ENCODE measurements at regions not wholly inside any gene's neighbourhood (a gene's known extent, or its start where the extent isn't known, plus 50 kb on each side); places are given as distances from the start of the nearest gene placed in this dataset.

DNA sequence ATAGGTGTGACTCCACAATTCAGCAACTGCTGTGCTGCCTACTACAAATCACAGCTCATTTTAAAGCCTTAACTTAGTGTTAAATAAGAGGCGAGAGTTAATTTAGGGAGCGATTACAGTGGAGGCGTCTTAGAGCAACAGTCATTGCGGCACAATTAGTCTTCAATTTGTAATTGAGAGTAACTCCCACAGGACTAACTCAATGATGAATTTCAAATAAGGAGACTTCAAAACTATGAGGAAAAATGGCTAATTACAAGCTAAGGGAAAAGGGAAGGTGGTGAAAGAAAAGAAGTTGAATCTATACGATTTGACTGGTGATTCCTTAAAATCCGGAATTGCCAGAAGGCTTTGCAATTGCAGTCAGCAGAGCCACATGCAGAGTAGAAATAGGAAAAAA is 63.7 kb upstream of the FOXB1 start:
- no peaks in the 10 kb centered on the region for H3K9me3 ChIP-seq
- H3K27ac ChIP-seq = no peak overlapping the region
- in situ Hi-C loops (cut with MboI; ENCODE audit: low pct_ligation_motif_present in 1 of 4, low pct_unique_long_range_greater_than_20kb in 1 of 4, low sequenced_read_pairs in 3 of 4) (no loop called here), intact Hi-C loops (cut with DNase I; ENCODE audit: low total_unique reads) (no loop called here)
- no peak overlapping the region for H3K4me3 ChIP-seq
- H3K4me1 ChIP-seq = no peaks in the 10 kb centered on the region
- H3K36me3 ChIP-seq = no peaks in the 10 kb centered on the region
- DNase-seq = no peak
- TF ChIP-seq, protein P1, sequence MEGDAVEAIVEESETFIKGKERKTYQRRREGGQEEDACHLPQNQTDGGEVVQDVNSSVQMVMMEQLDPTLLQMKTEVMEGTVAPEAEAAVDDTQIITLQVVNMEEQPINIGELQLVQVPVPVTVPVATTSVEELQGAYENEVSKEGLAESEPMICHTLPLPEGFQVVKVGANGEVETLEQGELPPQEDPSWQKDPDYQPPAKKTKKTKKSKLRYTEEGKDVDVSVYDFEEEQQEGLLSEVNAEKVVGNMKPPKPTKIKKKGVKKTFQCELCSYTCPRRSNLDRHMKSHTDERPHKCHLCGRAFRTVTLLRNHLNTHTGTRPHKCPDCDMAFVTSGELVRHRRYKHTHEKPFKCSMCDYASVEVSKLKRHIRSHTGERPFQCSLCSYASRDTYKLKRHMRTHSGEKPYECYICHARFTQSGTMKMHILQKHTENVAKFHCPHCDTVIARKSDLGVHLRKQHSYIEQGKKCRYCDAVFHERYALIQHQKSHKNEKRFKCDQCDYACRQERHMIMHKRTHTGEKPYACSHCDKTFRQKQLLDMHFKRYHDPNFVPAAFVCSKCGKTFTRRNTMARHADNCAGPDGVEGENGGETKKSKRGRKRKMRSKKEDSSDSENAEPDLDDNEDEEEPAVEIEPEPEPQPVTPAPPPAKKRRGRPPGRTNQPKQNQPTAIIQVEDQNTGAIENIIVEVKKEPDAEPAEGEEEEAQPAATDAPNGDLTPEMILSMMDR (IDR thresholded peaks at IDR 0.05) = no peak
- TF ChIP-seq EP300 (IDR thresholded peaks at IDR 0.05; ENCODE audit: low read depth) (no peak), POLR2AphosphoS5 (IDR thresholded peaks at IDR 0.05) (no peak), POLR2A (IDR thresholded peaks at IDR 0.05) (no peak)
- H3K27me3 ChIP-seq = peaks cover 11% of the 10 kb centered on the region
- 86 to 89% methylated on average over 6 of the region's 6 CpGs for WGBS, 2 donors (ENCODE audit: low coverage in 1 of 2)

DNA sequence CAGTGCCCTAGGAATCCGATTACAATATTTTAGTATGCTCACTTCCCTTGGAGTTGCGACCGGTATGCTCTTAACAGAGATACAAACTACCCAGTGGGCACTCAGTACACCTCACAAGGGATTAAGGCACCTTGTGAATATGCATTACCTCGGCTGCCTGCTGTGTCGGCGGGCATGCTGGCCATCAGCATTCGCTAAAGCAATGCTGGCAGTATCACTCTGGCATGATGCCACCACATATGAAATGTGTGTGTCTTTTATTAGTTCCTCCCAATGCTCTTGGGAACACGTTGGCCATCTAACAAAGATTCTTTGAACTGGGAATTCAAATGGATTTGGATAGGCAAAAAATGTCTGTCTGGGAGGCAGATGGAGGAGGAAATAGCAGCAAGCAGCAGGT is 67.4 kb upstream of the FOXB1 start:
- intact Hi-C loops (cut with DNase I; ENCODE audit: low total_unique reads) (no loop called here), in situ Hi-C loops (cut with MboI; ENCODE audit: low pct_ligation_motif_present in 1 of 4, low pct_unique_long_range_greater_than_20kb in 1 of 4, low sequenced_read_pairs in 3 of 4) (no loop called here)
- peaks cover 11% of the 10 kb centered on the region for H3K27me3 ChIP-seq
- DNase-seq = no peak
- no peaks in the 10 kb centered on the region for H3K36me3 ChIP-seq
- TF ChIP-seq EP300 (IDR thresholded peaks at IDR 0.05; ENCODE audit: low read depth) = no peak
- no peak for TF ChIP-seq POLR2AphosphoS5 (IDR thresholded peaks at IDR 0.05)
- TF ChIP-seq POLR2A (IDR thresholded peaks at IDR 0.05) = no peak
- TF ChIP-seq, protein P1 (IDR thresholded peaks at IDR 0.05) = no peak
- H3K4me3 ChIP-seq = no peak overlapping the region
- H3K27ac ChIP-seq = no peak overlapping the region
- 58 to 80% methylated on average over 1 to 8 of the region's 8 CpGs for WGBS, 2 donors (ENCODE audit: low coverage in 1 of 2)
- H3K9me3 ChIP-seq = no peaks in the 10 kb centered on the region
- H3K4me1 ChIP-seq = no peaks in the 10 kb centered on the region

- H3K9me3 ChIP-seq = no peaks in the 10 kb centered on the region
- H3K4me3 ChIP-seq = no peak overlapping the region
- intact Hi-C loops (cut with DNase I; ENCODE audit: low total_unique reads) = no loop called here
- TF ChIP-seq POLR2A (IDR thresholded peaks at IDR 0.05) (no peak), POLR2AphosphoS5 (IDR thresholded peaks at IDR 0.05) (no peak), EP300 (IDR thresholded peaks at IDR 0.05; ENCODE audit: low read depth) (no peak)
- TF ChIP-seq, protein P1 (IDR thresholded peaks at IDR 0.05) = no peak
- H3K27me3 ChIP-seq = peaks cover 23% of the 10 kb centered on the region
- 43 to 55% methylated on average over 4 of the region's 4 CpGs for WGBS, 2 donors (ENCODE audit: low coverage in 1 of 2)
- no peak for DNase-seq
- H3K27ac ChIP-seq = no peak overlapping the region
- no peaks in the 10 kb centered on the region for H3K4me1 ChIP-seq
- no peaks in the 10 kb centered on the region for H3K36me3 ChIP-seq
- in situ Hi-C loops (cut with MboI; ENCODE audit: low pct_ligation_motif_present in 1 of 4, low pct_unique_long_range_greater_than_20kb in 1 of 4, low sequenced_read_pairs in 3 of 4) = no loop called here
Measured at GRCh38 chr15:59933607-59934006, 70.5 kb upstream of the FOXB1 start.

DNA sequence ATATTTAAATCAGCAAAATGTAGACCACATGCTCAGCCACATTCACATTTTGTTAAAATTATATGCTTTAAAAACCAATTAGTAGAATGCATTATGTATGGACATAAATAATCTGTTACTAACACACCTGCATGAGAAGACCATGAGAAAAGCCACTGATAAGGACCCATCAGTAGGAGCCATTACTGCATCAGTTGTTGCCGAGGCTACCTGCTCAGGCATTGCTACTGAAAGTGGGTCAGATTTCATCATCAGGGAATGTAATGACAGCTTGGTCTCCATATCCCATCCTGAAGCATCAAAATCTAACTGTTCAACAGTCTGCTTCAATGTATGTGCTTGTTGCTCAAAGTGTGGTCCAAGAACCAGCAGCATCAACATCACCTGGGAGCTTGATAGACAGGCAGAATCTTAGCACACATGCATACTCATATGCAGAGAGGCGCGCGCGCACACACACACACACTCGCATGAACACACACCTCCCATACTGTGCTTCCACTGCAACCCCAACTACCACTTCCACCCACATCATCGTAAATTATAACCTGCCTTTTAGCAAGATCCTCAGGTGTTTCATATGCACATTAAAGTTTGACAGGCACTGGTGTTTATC is 72.4 kb upstream of the FOXB1 start:
- no peaks in the 10 kb centered on the region for H3K36me3 ChIP-seq
- WGBS, 2 donors (ENCODE audit: low coverage in 1 of 2) = 70 to 89% methylated on average over 2 to 7 of the region's 7 CpGs
- H3K4me1 ChIP-seq = no peaks in the 10 kb centered on the region
- no peaks in the 10 kb centered on the region for H3K9me3 ChIP-seq
- H3K27me3 ChIP-seq = peaks cover 18% of the 10 kb centered on the region
- no peak overlapping the region for H3K27ac ChIP-seq
- no peak for DNase-seq
- no peak overlapping the region for H3K4me3 ChIP-seq
- TF ChIP-seq POLR2AphosphoS5 (IDR thresholded peaks at IDR 0.05) (no peak), EP300 (IDR thresholded peaks at IDR 0.05; ENCODE audit: low read depth) (no peak), POLR2A (IDR thresholded peaks at IDR 0.05) (no peak)
- TF ChIP-seq, protein P1 (IDR thresholded peaks at IDR 0.05) = no peak
- in situ Hi-C loops (cut with MboI; ENCODE audit: low pct_ligation_motif_present in 1 of 4, low pct_unique_long_range_greater_than_20kb in 1 of 4, low sequenced_read_pairs in 3 of 4) = no loop called here
- intact Hi-C loops (cut with DNase I; ENCODE audit: low total_unique reads) = no loop called here

Measured in transverse colon (tissue), 4 donors.